Mesothelial cell of epicardium (in vitro differentiated cells): ENCODE measurements at regions not wholly inside any gene's neighbourhood (a gene's known extent, or its start where the extent isn't known, plus 50 kb on each side); places are given as distances from the start of the nearest gene placed in this dataset.

Source experiments
- DNase-seq, 2 experiments: peaks; one replicate each; pipeline ENCODE4 v3.0.0; 2021; ENCODE audit warnings: low spot score in 2 of 2; ENCODE audit not compliant: unreplicated experiment in 2 of 2
- H3K27ac Mint-ChIP-seq: 2 replicates; pipeline ENCODE4 v1.8.0; 2021; ENCODE audit warnings: mixed read lengths
- H3K27me3 Mint-ChIP-seq: 2 replicates; pipeline ENCODE4 v1.8.0; 2021; ENCODE audit warnings: low read depth, mixed read lengths
- H3K36me3 Mint-ChIP-seq: 2 replicates; pipeline ENCODE4 v1.8.0; 2021; ENCODE audit warnings: mixed read lengths
- H3K4me1 Mint-ChIP-seq: 2 replicates; pipeline ENCODE4 v1.8.0; 2021; ENCODE audit warnings: mixed read lengths
- H3K4me3 Mint-ChIP-seq: 2 replicates; pipeline ENCODE4 v1.8.0; 2021; ENCODE audit warnings: mild to moderate bottlenecking, moderate library complexity, mixed read lengths
- H3K9me3 Mint-ChIP-seq: 2 replicates; pipeline ENCODE4 v1.8.0; 2021; ENCODE audit warnings: mixed read lengths
- TF ChIP-seq, protein P1 (sequence below): fragments of 200-600 bp; sonication (generic); IDR thresholded peaks from one replicate; pipeline ENCODE4 v1.5.0; 2021; ENCODE audit warnings: antibody characterized with exemption; ENCODE audit not compliant: unreplicated experiment

DNA sequence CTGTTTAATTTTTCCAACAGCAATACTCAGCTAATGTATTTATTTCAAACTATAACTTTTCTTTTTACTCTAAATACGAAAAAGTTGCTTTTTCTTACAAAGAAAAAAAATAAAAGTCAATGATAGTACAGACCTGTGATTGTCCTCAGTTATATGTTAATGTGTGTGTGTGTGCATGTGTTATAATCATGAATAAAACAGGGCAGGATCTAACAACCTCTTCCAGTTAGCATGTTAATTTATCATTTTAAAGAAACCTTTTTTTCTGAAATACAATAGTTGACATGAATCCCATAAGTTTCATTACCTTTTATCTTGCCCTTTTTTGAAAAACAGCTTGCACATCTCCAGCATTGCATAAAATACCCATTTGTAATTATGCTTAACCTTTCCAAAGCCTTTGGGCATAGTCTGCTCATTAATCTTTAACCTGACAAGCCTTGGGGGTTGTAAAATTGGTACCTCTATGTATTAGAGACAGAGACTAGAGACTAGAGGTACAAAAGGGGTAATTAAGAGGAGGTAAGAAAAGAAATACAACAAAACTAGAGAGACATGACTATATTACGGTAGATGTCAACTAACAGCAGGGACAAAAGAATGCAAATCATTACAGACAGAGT, 828.1 kb downstream of the OLFM4 start:
- Mint-ChIP-seq H3K4me1 (peaks cover 10% of the 10 kb centered on the region), H3K36me3 (no peaks in the 10 kb centered on the region), H3K9me3 (peaks cover 4% of the 10 kb centered on the region), H3K4me3 (no peak overlapping the region), H3K27ac (no peak overlapping the region), H3K27me3 (no peaks in the 10 kb centered on the region)
- TF ChIP-seq, protein P1, sequence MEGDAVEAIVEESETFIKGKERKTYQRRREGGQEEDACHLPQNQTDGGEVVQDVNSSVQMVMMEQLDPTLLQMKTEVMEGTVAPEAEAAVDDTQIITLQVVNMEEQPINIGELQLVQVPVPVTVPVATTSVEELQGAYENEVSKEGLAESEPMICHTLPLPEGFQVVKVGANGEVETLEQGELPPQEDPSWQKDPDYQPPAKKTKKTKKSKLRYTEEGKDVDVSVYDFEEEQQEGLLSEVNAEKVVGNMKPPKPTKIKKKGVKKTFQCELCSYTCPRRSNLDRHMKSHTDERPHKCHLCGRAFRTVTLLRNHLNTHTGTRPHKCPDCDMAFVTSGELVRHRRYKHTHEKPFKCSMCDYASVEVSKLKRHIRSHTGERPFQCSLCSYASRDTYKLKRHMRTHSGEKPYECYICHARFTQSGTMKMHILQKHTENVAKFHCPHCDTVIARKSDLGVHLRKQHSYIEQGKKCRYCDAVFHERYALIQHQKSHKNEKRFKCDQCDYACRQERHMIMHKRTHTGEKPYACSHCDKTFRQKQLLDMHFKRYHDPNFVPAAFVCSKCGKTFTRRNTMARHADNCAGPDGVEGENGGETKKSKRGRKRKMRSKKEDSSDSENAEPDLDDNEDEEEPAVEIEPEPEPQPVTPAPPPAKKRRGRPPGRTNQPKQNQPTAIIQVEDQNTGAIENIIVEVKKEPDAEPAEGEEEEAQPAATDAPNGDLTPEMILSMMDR, result no peak
- no peak for DNase-seq

DNA sequence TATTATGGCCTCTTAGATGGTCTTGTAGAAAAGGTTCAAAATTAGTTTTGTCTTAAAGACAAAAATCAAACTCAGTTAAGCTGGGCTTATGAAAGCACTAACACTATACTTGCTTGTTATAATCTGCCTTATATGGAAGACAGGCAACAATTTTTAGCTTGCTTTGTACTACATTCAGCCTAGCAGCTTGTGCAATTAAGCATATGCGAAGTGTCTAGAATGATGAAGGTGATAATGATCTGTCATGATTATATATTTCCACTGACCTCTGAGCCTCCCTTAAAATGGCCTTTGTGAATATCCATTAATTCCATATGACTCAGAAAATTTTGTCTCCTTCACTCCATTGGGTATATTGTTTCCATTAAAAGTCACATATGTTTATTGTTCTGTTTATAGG, 834.9 kb downstream of the OLFM4 start:
- no peaks in the 10 kb centered on the region for H3K4me1 Mint-ChIP-seq
- no peaks in the 10 kb centered on the region for H3K36me3 Mint-ChIP-seq
- DNase-seq, result no peak
- no peaks in the 10 kb centered on the region for H3K9me3 Mint-ChIP-seq
- H3K4me3 Mint-ChIP-seq, result no peak overlapping the region
- TF ChIP-seq, protein P1, result no peak
- H3K27ac Mint-ChIP-seq, result no peak overlapping the region
- H3K27me3 Mint-ChIP-seq, result peaks cover 1% of the 10 kb centered on the region

DNA sequence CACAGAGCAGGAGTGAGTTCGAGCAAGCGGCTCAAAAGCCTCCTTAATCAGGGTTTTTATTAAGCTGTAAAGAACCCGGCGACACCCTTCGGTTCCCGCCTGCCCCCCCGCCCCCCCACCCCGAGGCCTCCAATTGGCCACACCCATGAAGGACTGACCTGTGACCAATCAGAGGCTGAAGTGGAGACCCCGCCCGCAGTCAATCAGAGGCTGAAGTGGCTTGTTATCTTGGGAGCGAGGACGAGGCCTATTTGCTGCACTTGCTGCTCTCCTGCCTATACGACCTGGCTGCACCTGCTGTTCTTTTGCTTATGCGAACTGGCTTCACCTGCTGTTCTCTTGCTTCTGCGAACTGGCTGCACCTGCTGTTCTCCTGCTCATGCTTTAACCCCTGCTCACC, 844.9 kb downstream of the OLFM4 start:
- no peak for DNase-seq
- Mint-ChIP-seq H3K4me3 (no peak overlapping the region), H3K36me3 (no peaks in the 10 kb centered on the region)

DNA sequence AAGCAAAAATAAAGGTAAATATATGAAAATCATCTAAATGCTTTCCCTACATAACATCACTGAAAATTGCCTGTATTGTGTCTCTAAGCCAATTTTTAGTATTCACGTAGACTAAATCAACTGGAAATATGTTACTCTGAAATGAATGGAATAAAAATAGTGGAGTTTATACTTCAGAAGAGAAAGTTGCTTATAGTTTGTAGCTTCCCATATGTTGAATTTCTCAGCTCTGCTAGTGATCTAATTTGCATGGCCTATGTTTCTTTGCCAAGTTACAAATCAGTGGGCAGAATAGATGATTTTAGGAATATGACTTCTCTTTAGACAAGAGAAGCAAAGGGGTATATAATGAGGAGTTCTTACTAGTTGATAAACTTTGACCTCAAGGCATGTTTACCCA, 850.2 kb downstream of the OLFM4 start:
- Mint-ChIP-seq H3K9me3 (peaks cover 6% of the 10 kb centered on the region), H3K36me3 (no peaks in the 10 kb centered on the region), H3K27me3 (no peaks in the 10 kb centered on the region)

More for the DNA sequence above, 844.9 kb downstream of the OLFM4 start:
- Mint-ChIP-seq H3K27ac (no peak overlapping the region), H3K27me3 (no peaks in the 10 kb centered on the region), H3K9me3 (no peaks in the 10 kb centered on the region), H3K4me1 (no peaks in the 10 kb centered on the region)
- TF ChIP-seq, protein P1, result no peak

DNA sequence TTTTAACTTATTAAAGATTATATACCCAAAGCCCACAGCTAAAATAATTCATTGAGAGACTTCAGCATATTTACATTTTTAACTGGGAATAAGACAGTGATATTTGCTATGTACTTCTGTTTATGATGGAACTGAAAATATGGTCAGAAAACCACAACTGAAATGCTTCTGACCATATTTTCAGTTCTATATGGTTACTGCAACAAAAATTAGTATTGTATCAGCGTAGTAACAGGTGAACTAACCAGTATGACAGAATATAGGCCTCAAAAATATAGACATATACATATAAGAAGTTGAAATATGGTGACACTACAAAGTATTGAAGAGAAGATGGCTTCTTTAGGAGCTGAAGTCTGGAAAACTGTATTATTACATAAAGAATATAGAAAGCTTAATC, 857.4 kb downstream of the OLFM4 start:
- Mint-ChIP-seq H3K4me1 (no peaks in the 10 kb centered on the region), H3K27me3 (no peaks in the 10 kb centered on the region), H3K36me3 (no peaks in the 10 kb centered on the region), H3K4me3 (no peak overlapping the region), H3K27ac (no peak overlapping the region), H3K9me3 (peaks cover 6% of the 10 kb centered on the region)
- DNase-seq, result no peak
- TF ChIP-seq, protein P1, result no peak

More for the DNA sequence above, 850.2 kb downstream of the OLFM4 start:
- Mint-ChIP-seq H3K4me3 (no peak overlapping the region), H3K27ac (no peak overlapping the region), H3K4me1 (no peaks in the 10 kb centered on the region)
- DNase-seq, result no peak
- TF ChIP-seq, protein P1, result no peak

DNA sequence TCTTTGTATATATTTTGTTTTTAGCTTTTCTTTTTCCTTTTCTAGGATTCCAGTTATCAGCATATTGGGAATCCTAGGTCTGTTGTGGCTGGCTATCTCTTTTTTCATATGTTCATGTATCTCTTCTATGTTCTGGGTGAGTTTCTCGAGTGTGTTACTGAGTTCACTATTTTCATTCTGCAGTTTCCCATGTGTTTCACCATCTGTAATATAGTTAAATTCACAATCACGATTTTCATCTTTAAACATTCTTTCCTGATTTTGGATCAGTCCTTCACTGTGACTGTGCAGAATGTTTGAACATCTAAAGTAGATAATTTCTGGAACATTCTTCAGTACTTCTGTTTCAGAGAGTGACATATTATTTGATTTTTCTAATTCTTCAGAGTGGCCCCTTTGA, 862.1 kb downstream of the OLFM4 start:
- Mint-ChIP-seq H3K36me3 (no peaks in the 10 kb centered on the region), H3K27ac (no peak overlapping the region), H3K4me3 (no peak overlapping the region), H3K27me3 (no peaks in the 10 kb centered on the region), H3K9me3 (peaks cover under 1% of the 10 kb centered on the region), H3K4me1 (no peaks in the 10 kb centered on the region)
- no peak for DNase-seq
- TF ChIP-seq, protein P1, result no peak
